ENCODE measurements at regions not wholly inside any gene's neighbourhood (a gene's known extent, or its start where the extent isn't known, plus 50 kb on each side); places are given as distances from the start of the nearest gene placed in this dataset.

DNA sequence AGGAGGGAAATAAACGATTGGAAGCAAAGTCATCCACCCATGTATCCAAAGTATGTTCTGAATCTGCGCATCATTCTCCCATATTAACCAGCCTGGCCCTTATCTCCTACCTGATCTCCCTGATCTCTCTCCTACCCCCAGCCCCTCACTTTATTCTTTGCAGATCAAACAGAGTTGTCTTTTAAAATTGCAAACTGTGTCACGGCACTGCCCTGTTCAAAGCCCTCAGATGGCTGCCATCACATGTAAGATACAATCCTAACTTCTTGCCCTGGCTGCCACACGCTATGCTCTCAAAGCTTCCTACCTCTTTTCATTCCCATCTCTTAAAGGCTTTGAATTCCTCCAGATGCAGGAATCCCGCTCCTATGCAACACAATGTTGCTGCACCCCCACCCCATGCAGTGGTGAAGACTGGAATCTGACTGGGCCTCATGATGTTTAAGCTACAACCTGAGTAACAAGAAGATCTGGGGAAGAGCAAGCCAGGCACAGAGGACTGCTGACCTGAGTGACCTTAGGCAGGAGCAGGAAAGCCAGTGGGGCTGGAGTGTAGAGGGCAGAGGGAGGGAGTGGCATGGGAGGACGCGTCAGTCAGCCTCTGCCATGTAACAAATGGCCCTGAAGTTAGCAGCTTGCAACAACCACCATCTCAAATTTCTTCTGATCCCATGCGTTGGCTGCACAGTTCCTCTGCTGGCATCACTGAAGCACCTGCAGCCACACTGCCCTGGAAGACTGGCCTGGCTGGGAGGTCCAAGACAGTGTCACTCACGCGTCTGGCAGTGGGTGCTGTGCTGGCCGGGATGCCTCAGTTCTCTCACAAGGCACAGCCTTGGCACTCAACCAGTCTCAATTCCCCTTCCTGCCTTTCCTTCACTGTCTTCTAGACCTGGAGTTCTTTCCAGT, 382.8 kb downstream of the BCL11B start (continued):
- no peak for TF ChIP-seq BRD4 (CRISPR knock-in tag; IDR thresholded peaks at IDR 0.05)

DNA sequence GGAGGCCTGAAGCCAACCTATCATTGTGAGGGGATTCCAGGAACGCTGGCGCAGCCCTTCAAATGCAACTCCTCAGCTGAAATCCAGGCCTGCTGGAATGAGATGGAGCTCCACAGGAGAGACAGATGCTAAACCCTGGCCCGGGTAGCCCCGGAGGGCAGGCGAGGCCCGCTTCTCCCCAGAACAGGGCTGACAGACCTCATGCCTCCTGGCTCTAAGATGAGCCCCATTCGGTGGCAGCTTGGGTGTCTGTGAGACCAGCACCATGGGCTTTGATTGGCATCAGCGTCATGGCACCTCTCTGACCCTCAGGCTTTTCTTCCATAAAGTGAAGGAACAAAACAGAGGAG, 382.2 kb downstream of the BCL11B start:
- H3K36me3 ChIP-seq (replicated peaks in 1 of 2; ENCODE audit: control insufficient read depth in 1 of 2, insufficient read depth in 2 of 2, low read length in 2 of 2) = no peaks in the 10 kb centered on the region
- DNase-seq (ENCODE audit: low spot score) (no peak), ATAC-seq (no peak), FAIRE-seq (no peak)
- TF ChIP-seq REL (CRISPR knock-in tag; conservative IDR thresholded peaks at IDR 0.05) (no peak), HNRNPUL1 (IDR thresholded peaks at IDR 0.05; ENCODE audit: low read depth, low read length) (no peak), ZNF670 (CRISPR knock-in tag; IDR thresholded peaks at IDR 0.05; ENCODE audit: borderline replicate concordance) (no peak), NAIF1 (CRISPR knock-in tag; IDR thresholded peaks at IDR 0.05; ENCODE audit: borderline replicate concordance) (no peak), ZNF577 (CRISPR knock-in tag; IDR thresholded peaks at IDR 0.05; ENCODE audit: borderline replicate concordance, low read depth) (no peak), POGZ (CRISPR knock-in tag; IDR thresholded peaks at IDR 0.05) (no peak), ZNF878 (CRISPR knock-in tag; IDR thresholded peaks at IDR 0.05) (no peak), ZBTB7A (CRISPR knock-in tag; IDR thresholded peaks at IDR 0.05) (no peak), RARG (CRISPR knock-in tag; IDR thresholded peaks at IDR 0.05; ENCODE audit: low read depth) (no peak)
- TF ChIP-seq, protein P1, sequence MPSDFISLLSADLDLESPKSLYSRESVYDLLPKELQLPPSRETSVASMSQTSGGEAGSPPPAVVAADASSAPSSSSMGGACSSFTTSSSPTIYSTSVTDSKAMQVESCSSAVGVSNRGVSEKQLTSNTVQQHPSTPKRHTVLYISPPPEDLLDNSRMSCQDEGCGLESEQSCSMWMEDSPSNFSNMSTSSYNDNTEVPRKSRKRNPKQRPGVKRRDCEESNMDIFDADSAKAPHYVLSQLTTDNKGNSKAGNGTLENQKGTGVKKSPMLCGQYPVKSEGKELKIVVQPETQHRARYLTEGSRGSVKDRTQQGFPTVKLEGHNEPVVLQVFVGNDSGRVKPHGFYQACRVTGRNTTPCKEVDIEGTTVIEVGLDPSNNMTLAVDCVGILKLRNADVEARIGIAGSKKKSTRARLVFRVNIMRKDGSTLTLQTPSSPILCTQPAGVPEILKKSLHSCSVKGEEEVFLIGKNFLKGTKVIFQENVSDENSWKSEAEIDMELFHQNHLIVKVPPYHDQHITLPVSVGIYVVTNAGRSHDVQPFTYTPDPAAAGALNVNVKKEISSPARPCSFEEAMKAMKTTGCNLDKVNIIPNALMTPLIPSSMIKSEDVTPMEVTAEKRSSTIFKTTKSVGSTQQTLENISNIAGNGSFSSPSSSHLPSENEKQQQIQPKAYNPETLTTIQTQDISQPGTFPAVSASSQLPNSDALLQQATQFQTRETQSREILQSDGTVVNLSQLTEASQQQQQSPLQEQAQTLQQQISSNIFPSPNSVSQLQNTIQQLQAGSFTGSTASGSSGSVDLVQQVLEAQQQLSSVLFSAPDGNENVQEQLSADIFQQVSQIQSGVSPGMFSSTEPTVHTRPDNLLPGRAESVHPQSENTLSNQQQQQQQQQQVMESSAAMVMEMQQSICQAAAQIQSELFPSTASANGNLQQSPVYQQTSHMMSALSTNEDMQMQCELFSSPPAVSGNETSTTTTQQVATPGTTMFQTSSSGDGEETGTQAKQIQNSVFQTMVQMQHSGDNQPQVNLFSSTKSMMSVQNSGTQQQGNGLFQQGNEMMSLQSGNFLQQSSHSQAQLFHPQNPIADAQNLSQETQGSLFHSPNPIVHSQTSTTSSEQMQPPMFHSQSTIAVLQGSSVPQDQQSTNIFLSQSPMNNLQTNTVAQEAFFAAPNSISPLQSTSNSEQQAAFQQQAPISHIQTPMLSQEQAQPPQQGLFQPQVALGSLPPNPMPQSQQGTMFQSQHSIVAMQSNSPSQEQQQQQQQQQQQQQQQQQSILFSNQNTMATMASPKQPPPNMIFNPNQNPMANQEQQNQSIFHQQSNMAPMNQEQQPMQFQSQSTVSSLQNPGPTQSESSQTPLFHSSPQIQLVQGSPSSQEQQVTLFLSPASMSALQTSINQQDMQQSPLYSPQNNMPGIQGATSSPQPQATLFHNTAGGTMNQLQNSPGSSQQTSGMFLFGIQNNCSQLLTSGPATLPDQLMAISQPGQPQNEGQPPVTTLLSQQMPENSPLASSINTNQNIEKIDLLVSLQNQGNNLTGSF (CRISPR knock-in tag; IDR thresholded peaks at IDR 0.05) = no peak
- TF ChIP-seq, protein P2, sequence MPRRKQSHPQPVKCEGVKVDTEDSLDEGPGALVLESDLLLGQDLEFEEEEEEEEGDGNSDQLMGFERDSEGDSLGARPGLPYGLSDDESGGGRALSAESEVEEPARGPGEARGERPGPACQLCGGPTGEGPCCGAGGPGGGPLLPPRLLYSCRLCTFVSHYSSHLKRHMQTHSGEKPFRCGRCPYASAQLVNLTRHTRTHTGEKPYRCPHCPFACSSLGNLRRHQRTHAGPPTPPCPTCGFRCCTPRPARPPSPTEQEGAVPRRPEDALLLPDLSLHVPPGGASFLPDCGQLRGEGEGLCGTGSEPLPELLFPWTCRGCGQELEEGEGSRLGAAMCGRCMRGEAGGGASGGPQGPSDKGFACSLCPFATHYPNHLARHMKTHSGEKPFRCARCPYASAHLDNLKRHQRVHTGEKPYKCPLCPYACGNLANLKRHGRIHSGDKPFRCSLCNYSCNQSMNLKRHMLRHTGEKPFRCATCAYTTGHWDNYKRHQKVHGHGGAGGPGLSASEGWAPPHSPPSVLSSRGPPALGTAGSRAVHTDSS (CRISPR knock-in tag; conservative IDR thresholded peaks at IDR 0.05) = no peak
- no peak overlapping the region for H3K9ac ChIP-seq (ENCODE audit: insufficient read depth, low read depth, low read length)
- no peak overlapping the region for H3K4me2 ChIP-seq (ENCODE audit: low read depth, low read length)
- WGBS (ENCODE audit: low lambda C conversion rate) = no CpG with 5 or more reads among the region's 8 CpGs
- in situ Hi-C loops (cut with HindIII; ENCODE audit: extremely low pct_ligation_motif_present, low pct_unique_long_range_greater_than_20kb) = no loop called here
- no peak overlapping the region for H3K27ac ChIP-seq (ENCODE audit: extremely low read length, insufficient read depth, low read length)
- BruUV-seq (replicated peaks) = no TSS peak
- no peaks in the 10 kb centered on the region for H3K9me3 ChIP-seq (ENCODE audit: low read length)
- no peaks in the 10 kb centered on the region for H4K20me1 ChIP-seq (ENCODE audit: insufficient read depth, low read length)
- no peaks in the 10 kb centered on the region for H3K4me1 ChIP-seq (ENCODE audit: insufficient read depth, low read length)
- no peaks in the 10 kb centered on the region for H3K79me2 ChIP-seq (ENCODE audit: insufficient read depth, low read length)
- CTCF ChIA-PET (ENCODE audit: low intra/inter-chr PET ratio, low total read pairs) = no interaction called here
- POLR2A ChIA-PET = no interaction called here
- no peak overlapping the region for H3K4me3 ChIP-seq (replicated peaks in 1 of 3; ENCODE audit: insufficient read depth in 1 of 3, low read depth in 2 of 3, low read length in 3 of 3)
- H2AFZ ChIP-seq (ENCODE audit: low read length) = no peak overlapping the region
- H3K27me3 ChIP-seq (ENCODE audit: control insufficient read depth in 1 of 2, insufficient read depth in 2 of 2, low read length in 2 of 2) = peaks cover 3 to 24% of the 10 kb centered on the region in 2 experiments; a peak in 2 of 5 replicates
- intact Hi-C loops (cut with micrococcal nuclease; ENCODE audit: unreplicated experiment) = no loop called here

Data from HepG2 (cell line).